ENCODE measurements at regions not wholly inside any gene's neighbourhood (a gene's known extent, or its start where the extent isn't known, plus 50 kb on each side); places are given as distances from the start of the nearest gene placed in this dataset.
A peak's percentile ranks its signal among the peaks of the same experiment; 100 is the strongest.
"Not testable (repeated sequence)": the region's sequence is repeated elsewhere in the genome, so short reads cannot be mapped to it uniquely, and the experiment has no call there.

DNA sequence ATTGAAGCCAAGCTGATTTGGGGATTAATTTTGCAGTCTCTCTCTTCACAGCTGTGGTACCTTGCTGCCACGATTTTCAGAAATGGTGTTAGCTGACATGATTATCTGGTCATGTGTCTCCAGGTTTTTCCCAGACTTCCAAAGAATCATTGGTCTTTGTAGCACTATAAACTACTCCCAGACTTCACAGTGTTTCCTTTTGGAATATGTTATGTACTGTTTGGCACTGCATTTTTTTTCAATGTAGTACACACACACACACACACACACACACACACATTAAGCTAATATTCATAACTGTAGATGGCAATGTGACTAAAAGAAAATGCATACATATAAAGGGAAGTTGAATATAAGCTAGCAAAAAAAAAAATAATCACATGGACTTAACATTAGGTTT is 856.6 kb upstream of the SPRY2 start:
- H3K4me1 ChIP-seq (ENCODE audit: control insufficient read depth in 2 of 2, insufficient read depth in 2 of 2, low read length in 2 of 2) = no peaks in the 10 kb centered on the region
- no peak overlapping the region for H3K27ac ChIP-seq (ENCODE audit: low read depth in 1 of 2, low read length in 1 of 2)
- no peaks in the 10 kb centered on the region for H3K9me3 ChIP-seq (ENCODE audit: control insufficient read depth in 2 of 2, insufficient read depth in 1 of 2, low read length in 1 of 2)
- DNase-seq (ENCODE audit: low read depth in 6 of 9, low spot score in 9 of 9) = no peak
- 74% methylated on average over 1 of the region's 1 CpG for WGBS
- no peak overlapping the region for H3K4me3 ChIP-seq (ENCODE audit: low read length in 2 of 2)
- no peaks in the 10 kb centered on the region for H3K36me3 ChIP-seq (ENCODE audit: control insufficient read depth in 2 of 2, insufficient read depth in 2 of 2, low read length in 1 of 2)
- no peaks in the 10 kb centered on the region for H3K27me3 ChIP-seq (ENCODE audit: control insufficient read depth in 2 of 2, insufficient read depth in 1 of 2, low read length in 1 of 2)

DNA sequence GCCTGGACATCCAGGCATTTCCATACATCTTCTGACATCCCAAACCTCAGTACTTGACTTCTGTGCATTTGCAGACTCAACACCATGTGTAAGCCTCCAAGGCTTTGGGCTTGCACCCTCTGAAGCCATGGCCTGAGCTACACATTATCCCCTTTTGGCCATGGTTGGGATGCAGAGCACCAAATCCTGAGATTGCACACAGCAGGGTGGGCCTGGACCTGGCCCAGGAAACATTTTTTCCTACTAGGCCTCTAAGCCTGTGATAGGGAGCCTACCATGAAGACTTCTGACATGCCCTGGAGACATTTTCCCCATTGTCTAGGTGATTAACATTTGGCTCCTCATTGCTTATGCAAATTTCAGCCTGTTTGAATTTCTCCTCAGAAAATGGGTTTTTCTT is 853.4 kb upstream of the SPRY2 start:
- Histone ChIP-seq H3K36me3 (ENCODE audit: control insufficient read depth in 2 of 2, insufficient read depth in 2 of 2, low read length in 1 of 2) (no peaks in the 10 kb centered on the region), H3K27me3 (ENCODE audit: control insufficient read depth in 2 of 2, insufficient read depth in 1 of 2, low read length in 1 of 2) (no peaks in the 10 kb centered on the region), H3K4me1 (ENCODE audit: control insufficient read depth in 2 of 2, insufficient read depth in 2 of 2, low read length in 2 of 2) (no peaks in the 10 kb centered on the region), H3K4me3 (ENCODE audit: low read length in 2 of 2) (no peak overlapping the region), H3K9me3 (ENCODE audit: control insufficient read depth in 2 of 2, insufficient read depth in 1 of 2, low read length in 1 of 2) (no peaks in the 10 kb centered on the region), H3K27ac (ENCODE audit: low read depth in 1 of 2, low read length in 1 of 2) (no peak overlapping the region)
- DNase-seq (ENCODE audit: low read depth in 6 of 9, low spot score in 9 of 9) = no peak

DNA sequence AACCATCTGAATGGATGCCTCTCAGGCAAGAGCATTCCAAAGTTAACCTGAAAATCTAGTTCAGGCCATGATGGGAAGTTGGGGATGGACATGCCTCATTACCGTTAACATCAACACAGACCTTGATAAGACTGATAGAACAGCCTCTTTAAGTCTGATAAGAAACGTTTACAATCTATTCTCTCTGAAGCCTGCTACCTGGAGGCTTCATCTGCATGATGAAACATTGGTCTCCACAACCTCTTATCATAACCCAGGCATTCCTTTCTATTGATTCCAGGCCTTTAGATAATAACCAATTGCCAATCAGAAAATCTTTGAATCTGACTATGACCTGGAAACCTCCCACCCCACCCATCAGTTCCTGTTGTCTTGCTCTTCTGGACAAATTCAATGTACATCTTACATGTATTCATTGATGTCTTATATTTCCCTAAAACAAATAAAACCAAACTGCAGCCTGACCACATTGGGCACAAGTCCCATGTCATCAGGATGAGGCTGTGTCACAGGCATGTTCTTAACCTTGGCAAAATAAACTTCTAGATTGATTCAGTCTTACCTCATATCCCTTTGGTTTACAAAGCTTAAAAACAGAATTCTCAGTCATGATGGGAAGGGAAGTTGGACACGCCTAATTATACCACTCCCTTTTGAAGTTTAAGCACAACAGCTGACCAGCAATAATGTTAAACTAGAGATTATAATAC is 843.8 kb upstream of the SPRY2 start:
- H3K4me3 ChIP-seq (ENCODE audit: low read length in 2 of 2) = no peak overlapping the region
- WGBS = 77% methylated on average over 3 of the region's 3 CpGs
- H3K9me3 ChIP-seq (ENCODE audit: control insufficient read depth in 2 of 2, insufficient read depth in 1 of 2, low read length in 1 of 2) = no peaks in the 10 kb centered on the region
- no peak overlapping the region for H3K27ac ChIP-seq (ENCODE audit: low read depth in 1 of 2, low read length in 1 of 2)
- H3K27me3 ChIP-seq (ENCODE audit: control insufficient read depth in 2 of 2, insufficient read depth in 1 of 2, low read length in 1 of 2) = no peaks in the 10 kb centered on the region
- H3K36me3 ChIP-seq (ENCODE audit: control insufficient read depth in 2 of 2, insufficient read depth in 2 of 2, low read length in 1 of 2) = no peaks in the 10 kb centered on the region
- DNase-seq (ENCODE audit: low read depth in 6 of 9, low spot score in 9 of 9) = no peak
- no peaks in the 10 kb centered on the region for H3K4me1 ChIP-seq (ENCODE audit: control insufficient read depth in 2 of 2, insufficient read depth in 2 of 2, low read length in 2 of 2)

DNA sequence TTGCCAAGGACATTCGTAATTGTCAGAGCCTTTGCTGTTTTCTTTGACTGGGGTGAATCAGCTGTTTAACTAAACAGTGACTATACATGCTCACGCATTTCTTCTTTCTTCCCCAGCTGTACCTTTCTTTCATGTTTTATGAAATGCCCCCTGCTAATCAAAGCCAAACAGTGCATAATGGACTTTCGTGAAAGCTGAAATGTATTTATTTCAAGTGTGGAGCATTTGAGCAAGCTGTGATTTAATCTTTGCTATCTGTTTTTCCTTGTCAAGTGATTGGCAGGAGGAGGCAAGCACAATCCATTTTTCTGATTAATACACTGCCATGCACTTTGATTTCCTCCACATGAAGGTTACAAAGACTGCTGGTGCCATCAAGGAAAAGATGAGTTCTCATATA is 831.7 kb upstream of the SPRY2 start:
- no peak overlapping the region for H3K27ac ChIP-seq (ENCODE audit: low read depth in 1 of 2, low read length in 1 of 2)
- H3K4me3 ChIP-seq (ENCODE audit: low read length in 2 of 2) = no peak overlapping the region
- no peaks in the 10 kb centered on the region for H3K36me3 ChIP-seq (ENCODE audit: control insufficient read depth in 2 of 2, insufficient read depth in 2 of 2, low read length in 1 of 2)

DNA sequence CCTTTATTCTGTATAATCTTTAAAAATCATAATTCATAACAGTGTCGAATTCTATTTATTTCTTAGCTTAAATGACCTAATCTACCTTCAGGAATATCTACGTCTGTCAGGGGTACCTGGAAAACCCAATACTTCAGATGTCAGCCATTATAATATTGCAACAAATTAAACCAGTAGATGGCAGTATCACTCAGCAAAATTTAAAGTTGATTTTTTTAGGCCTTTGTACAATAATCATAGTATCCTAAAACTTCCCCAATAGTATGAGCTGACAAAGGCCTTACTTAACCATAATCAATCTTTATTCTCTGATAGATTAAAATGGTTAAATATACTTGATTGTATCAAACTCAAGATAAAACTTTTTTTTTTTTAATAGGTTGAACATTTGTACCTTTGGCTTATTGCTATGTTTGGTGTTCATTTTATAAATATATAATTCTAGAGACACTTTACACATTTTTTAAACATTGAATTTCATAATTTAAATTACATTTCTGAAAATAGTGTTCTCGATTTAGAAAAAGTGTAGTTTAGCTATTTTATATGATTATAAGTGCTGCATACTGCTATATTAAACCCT is 830.2 kb upstream of the SPRY2 start:
- no peaks in the 10 kb centered on the region for H3K4me1 ChIP-seq (ENCODE audit: control insufficient read depth in 2 of 2, insufficient read depth in 2 of 2, low read length in 2 of 2)
- H3K9me3 ChIP-seq (ENCODE audit: control insufficient read depth in 2 of 2, insufficient read depth in 1 of 2, low read length in 1 of 2) = no peaks in the 10 kb centered on the region
- 48% methylated on average over 3 of the region's 3 CpGs for WGBS
- DNase-seq (ENCODE audit: low read depth in 6 of 9, low spot score in 9 of 9) = peak in 1 of 9 donors; percentile 4
- no peak overlapping the region for H3K4me3 ChIP-seq (ENCODE audit: low read length in 2 of 2)
- no peaks in the 10 kb centered on the region for H3K27me3 ChIP-seq (ENCODE audit: control insufficient read depth in 2 of 2, insufficient read depth in 1 of 2, low read length in 1 of 2)
- no peak overlapping the region for H3K27ac ChIP-seq (ENCODE audit: low read depth in 1 of 2, low read length in 1 of 2)
- no peaks in the 10 kb centered on the region for H3K36me3 ChIP-seq (ENCODE audit: control insufficient read depth in 2 of 2, insufficient read depth in 2 of 2, low read length in 1 of 2)

More for the DNA sequence above, 831.7 kb upstream of the SPRY2 start:
- WGBS = 88% methylated on average over 3 of the region's 3 CpGs
- Histone ChIP-seq H3K4me1 (ENCODE audit: control insufficient read depth in 2 of 2, insufficient read depth in 2 of 2, low read length in 2 of 2) (no peaks in the 10 kb centered on the region), H3K27me3 (ENCODE audit: control insufficient read depth in 2 of 2, insufficient read depth in 1 of 2, low read length in 1 of 2) (no peaks in the 10 kb centered on the region), H3K9me3 (ENCODE audit: control insufficient read depth in 2 of 2, insufficient read depth in 1 of 2, low read length in 1 of 2) (no peaks in the 10 kb centered on the region)
- no peak for DNase-seq (ENCODE audit: low read depth in 6 of 9, low spot score in 9 of 9)

DNA sequence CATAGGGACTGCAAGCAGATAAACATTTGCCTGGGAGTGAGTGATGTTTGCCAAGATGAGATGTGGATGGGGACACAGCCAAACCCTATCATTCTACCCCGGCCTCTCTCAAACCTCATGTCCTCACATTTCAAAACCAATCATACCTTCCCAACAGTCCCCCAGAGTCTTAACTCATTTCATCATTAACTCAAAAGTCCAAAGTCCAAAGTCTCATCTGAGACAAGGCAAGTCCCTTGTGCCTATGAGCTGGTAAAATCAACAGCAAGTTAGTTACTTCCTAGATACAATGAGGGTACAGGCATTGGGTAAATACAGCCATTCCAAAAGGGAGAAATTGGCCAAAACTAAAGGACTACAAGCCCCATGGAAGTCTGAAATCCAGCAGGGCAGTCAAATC is 822.9 kb upstream of the SPRY2 start:
- not testable (repeated sequence) for H3K36me3 ChIP-seq (ENCODE audit: control insufficient read depth in 2 of 2, insufficient read depth in 2 of 2, low read length in 1 of 2); H3K27me3 ChIP-seq (ENCODE audit: control insufficient read depth in 2 of 2, insufficient read depth in 1 of 2, low read length in 1 of 2); H3K4me1 ChIP-seq (ENCODE audit: control insufficient read depth in 2 of 2, insufficient read depth in 2 of 2, low read length in 2 of 2); DNase-seq (ENCODE audit: low read depth in 6 of 9, low spot score in 9 of 9); H3K4me3 ChIP-seq (ENCODE audit: low read length in 2 of 2); H3K27ac ChIP-seq (ENCODE audit: low read depth in 1 of 2, low read length in 1 of 2); H3K9me3 ChIP-seq (ENCODE audit: control insufficient read depth in 2 of 2, insufficient read depth in 1 of 2, low read length in 1 of 2)
- 94% methylated on average over 1 of the region's 1 CpG for WGBS

DNA sequence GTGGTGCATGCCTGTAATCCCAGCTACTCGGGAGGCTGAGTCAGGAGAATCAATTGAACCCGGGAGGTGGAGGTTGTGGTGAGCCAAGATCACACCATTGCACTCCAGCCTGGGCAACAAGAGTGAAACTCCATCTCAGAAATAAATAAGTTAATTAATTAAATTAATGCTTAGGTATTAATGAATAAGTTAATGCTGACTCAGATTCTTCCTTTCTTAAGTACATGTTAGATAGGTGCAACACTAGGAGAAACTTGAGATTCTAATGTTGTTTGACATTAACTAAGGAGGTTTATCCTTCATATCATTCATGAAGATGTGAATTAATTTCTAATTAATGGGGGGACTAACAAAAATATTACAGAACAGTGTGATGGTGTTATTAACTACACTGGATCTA is 812.6 kb upstream of the SPRY2 start:
- H3K9me3 ChIP-seq (ENCODE audit: control insufficient read depth in 2 of 2, insufficient read depth in 1 of 2, low read length in 1 of 2) = no peaks in the 10 kb centered on the region
- no peak for DNase-seq (ENCODE audit: low read depth in 6 of 9, low spot score in 9 of 9)
- WGBS = 95% methylated on average over 2 of the region's 2 CpGs
- no peak overlapping the region for H3K4me3 ChIP-seq (ENCODE audit: low read length in 2 of 2)
- H3K4me1 ChIP-seq (ENCODE audit: control insufficient read depth in 2 of 2, insufficient read depth in 2 of 2, low read length in 2 of 2) = no peaks in the 10 kb centered on the region
- no peak overlapping the region for H3K27ac ChIP-seq (ENCODE audit: low read depth in 1 of 2, low read length in 1 of 2)
- H3K27me3 ChIP-seq (ENCODE audit: control insufficient read depth in 2 of 2, insufficient read depth in 1 of 2, low read length in 1 of 2) = no peaks in the 10 kb centered on the region
- no peaks in the 10 kb centered on the region for H3K36me3 ChIP-seq (ENCODE audit: control insufficient read depth in 2 of 2, insufficient read depth in 2 of 2, low read length in 1 of 2)

DNA sequence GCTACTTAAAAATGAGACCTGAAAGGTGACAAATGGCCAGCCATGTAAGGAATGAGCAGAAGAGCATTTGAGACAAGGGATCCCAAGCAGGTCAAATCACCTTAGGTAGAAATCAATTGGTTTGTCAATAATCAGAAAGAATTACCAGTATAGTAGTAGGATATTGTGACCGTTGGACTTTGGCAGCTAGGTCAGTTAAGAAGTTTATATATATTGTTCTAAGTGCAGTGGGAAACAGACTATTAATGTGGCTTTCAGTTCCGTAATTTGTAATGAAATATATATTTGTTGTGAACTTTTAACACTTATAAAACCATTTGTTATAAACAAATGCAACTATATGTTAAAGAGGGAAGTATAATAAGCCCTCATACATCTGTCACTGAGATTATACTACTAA is 807.9 kb upstream of the SPRY2 start:
- H3K9me3 ChIP-seq (ENCODE audit: control insufficient read depth in 2 of 2, insufficient read depth in 1 of 2, low read length in 1 of 2) = no peaks in the 10 kb centered on the region
- no peaks in the 10 kb centered on the region for H3K27me3 ChIP-seq (ENCODE audit: control insufficient read depth in 2 of 2, insufficient read depth in 1 of 2, low read length in 1 of 2)
- WGBS = 91% methylated on average over 2 of the region's 2 CpGs
- no peak overlapping the region for H3K27ac ChIP-seq (ENCODE audit: low read depth in 1 of 2, low read length in 1 of 2)
- no peak overlapping the region for H3K4me3 ChIP-seq (ENCODE audit: low read length in 2 of 2)
- no peaks in the 10 kb centered on the region for H3K4me1 ChIP-seq (ENCODE audit: control insufficient read depth in 2 of 2, insufficient read depth in 2 of 2, low read length in 2 of 2)
- DNase-seq (ENCODE audit: low read depth in 6 of 9, low spot score in 9 of 9) = no peak
- H3K36me3 ChIP-seq (ENCODE audit: control insufficient read depth in 2 of 2, insufficient read depth in 2 of 2, low read length in 1 of 2) = no peaks in the 10 kb centered on the region

DNA sequence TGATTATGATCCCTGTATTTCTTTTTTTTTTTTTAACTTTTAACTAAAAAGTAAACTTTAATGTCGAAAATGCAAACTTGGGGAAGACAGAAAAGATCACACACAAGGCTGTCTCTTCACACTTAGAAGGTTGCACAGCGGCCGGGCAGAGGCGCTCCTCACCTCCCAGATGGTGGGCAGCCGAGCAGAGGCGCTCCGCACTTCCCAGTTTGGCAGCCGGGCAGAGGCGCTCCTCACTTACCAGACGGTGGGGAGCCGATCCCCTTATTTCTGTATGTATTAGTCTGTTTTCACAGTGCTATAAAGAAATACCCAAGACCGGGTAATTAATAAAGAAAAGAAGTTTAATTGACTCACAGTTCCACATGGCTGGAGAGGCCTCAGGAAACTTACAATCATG is 805.6 kb upstream of the SPRY2 start:
- H3K4me3 ChIP-seq (ENCODE audit: low read length in 2 of 2); H3K27me3 ChIP-seq (ENCODE audit: control insufficient read depth in 2 of 2, insufficient read depth in 1 of 2, low read length in 1 of 2); H3K9me3 ChIP-seq (ENCODE audit: control insufficient read depth in 2 of 2, insufficient read depth in 1 of 2, low read length in 1 of 2); DNase-seq (ENCODE audit: low read depth in 6 of 9, low spot score in 9 of 9); H3K27ac ChIP-seq (ENCODE audit: low read depth in 1 of 2, low read length in 1 of 2); H3K4me1 ChIP-seq (ENCODE audit: control insufficient read depth in 2 of 2, insufficient read depth in 2 of 2, low read length in 2 of 2); H3K36me3 ChIP-seq (ENCODE audit: control insufficient read depth in 2 of 2, insufficient read depth in 2 of 2, low read length in 1 of 2): not testable (repeated sequence)
- WGBS = 90% methylated on average over 12 of the region's 12 CpGs

Measured in thymus (tissue), 11 donors.